Gastroesophageal sphincter (tissue), 4 donors: ENCODE measurements at regions not wholly inside any gene's neighbourhood (a gene's known extent, or its start where the extent isn't known, plus 50 kb on each side); places are given as distances from the start of the nearest gene placed in this dataset.

Source experiments
- ATAC-seq: fragments of 150-250 bp; one replicate; pipeline ENCODE4 v1.9.1; 2016; ENCODE audit warnings: mild to moderate bottlenecking, moderate library complexity
- H3K27ac ChIP-seq, 4 donors: fragments of 200-600 bp; sonication (generic) in 3 of 4; 1 replicate in 3 of 4; 2 replicates in 1 of 4; pipeline ENCODE4 v1.5.1; 2016 to 2019
- H3K27me3 ChIP-seq: fragments of 200-600 bp; sonication (generic); one replicate; pipeline ENCODE4 v1.5.1; 2019
- H3K36me3 ChIP-seq, 2 donors: fragments of 200-600 bp; sonication (generic); one replicate each; pipeline ENCODE4 v1.5.1; 2019; ENCODE audit warnings: control low read depth in 1 of 2
- H3K4me1 ChIP-seq, 3 donors: fragments of 200-600 bp; sonication (generic); 1 replicate in 2 of 3; 2 replicates in 1 of 3; pipeline ENCODE4 v1.5.1; 2016 to 2019; ENCODE audit warnings: control low read depth in 2 of 3
- H3K4me3 ChIP-seq, 2 donors: fragments of 200-600 bp; sonication (generic); one replicate each; pipeline ENCODE4 v1.5.1; 2019; ENCODE audit warnings: mild to moderate bottlenecking in 1 of 2, moderate library complexity in 1 of 2
- H3K9me3 ChIP-seq, 3 donors: fragments of 200-600 bp; sonication (generic); one replicate each; pipeline ENCODE4 v1.5.1; 2017 to 2019; ENCODE audit warnings: control low read depth in 2 of 3
- EP300 ChIP-seq: sonication (generic); formaldehyde crosslinking; IDR thresholded peaks from one replicate; pipeline ENCODE4 v1.6.1; 2017; ENCODE audit warnings: antibody characterized with exemption, mild to moderate bottlenecking
- POLR2A ChIP-seq, 2 donors: fragments of 450-650 bp; IDR thresholded peaks; one replicate each; pipeline ENCODE4 v1.6.1; 2017; ENCODE audit warnings: antibody characterized with exemption in 2 of 2, mild to moderate bottlenecking in 2 of 2, moderate library complexity in 1 of 2
- POLR2AphosphoS5 ChIP-seq: sonication (generic); formaldehyde crosslinking; IDR thresholded peaks from one replicate; pipeline ENCODE4 v1.6.1; 2017; ENCODE audit warnings: antibody characterized with exemption
- WGBS, 2 donors: methylation state at CpG; one replicate each; pipeline ENCODE4 v1.1.5; 2018; ENCODE audit warnings: low coverage in 1 of 2; 5-methylcytosine and 5-hydroxymethylcytosine counted together
- TF ChIP-seq, protein P1 (sequence below), 4 experiments: fragments of 200-600 bp in 2 of 4; fragments of 450-650 bp in 2 of 4; sonication (generic) in 1 of 4; IDR thresholded peaks; one replicate each; pipeline ENCODE4 v1.5.1; 2017 to 2019; ENCODE audit warnings: antibody characterized with exemption in 4 of 4, mild to moderate bottlenecking in 2 of 4, moderate library complexity in 2 of 4

DNA sequence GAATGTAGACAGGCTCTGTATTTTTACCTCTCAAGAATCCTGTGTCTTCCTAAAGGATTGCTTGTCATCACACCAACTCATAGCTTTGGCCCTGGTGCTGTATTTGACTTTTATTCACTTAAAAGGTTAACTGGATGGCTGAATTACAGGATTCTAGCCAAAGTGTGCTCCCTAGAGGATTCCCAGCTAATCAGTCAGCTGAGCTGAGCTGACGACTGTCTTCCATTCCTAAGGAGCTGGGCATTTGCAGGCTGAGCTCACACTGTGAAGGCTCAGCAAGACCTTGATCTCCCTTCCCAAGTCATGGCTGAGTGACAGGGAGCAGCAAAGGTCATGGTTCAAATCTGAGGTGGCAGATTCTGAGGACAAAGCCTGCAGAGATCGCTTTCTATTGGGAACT lies 59.0 kb upstream of the PALM2AKAP2 start:
- no peaks in the 10 kb centered on the region for H3K36me3 ChIP-seq
- H3K4me1 ChIP-seq, result no peaks in the 10 kb centered on the region
- H3K27me3 ChIP-seq, result no peaks in the 10 kb centered on the region
- ATAC-seq, result no peak
- H3K4me3 ChIP-seq, result no peak overlapping the region
- WGBS, 2 donors, result 71 to 83% methylated on average over 1 to 2 of the region's 2 CpGs
- no peak overlapping the region for H3K27ac ChIP-seq
- no peak for TF ChIP-seq EP300
- no peak for TF ChIP-seq POLR2AphosphoS5
- TF ChIP-seq, protein P1, sequence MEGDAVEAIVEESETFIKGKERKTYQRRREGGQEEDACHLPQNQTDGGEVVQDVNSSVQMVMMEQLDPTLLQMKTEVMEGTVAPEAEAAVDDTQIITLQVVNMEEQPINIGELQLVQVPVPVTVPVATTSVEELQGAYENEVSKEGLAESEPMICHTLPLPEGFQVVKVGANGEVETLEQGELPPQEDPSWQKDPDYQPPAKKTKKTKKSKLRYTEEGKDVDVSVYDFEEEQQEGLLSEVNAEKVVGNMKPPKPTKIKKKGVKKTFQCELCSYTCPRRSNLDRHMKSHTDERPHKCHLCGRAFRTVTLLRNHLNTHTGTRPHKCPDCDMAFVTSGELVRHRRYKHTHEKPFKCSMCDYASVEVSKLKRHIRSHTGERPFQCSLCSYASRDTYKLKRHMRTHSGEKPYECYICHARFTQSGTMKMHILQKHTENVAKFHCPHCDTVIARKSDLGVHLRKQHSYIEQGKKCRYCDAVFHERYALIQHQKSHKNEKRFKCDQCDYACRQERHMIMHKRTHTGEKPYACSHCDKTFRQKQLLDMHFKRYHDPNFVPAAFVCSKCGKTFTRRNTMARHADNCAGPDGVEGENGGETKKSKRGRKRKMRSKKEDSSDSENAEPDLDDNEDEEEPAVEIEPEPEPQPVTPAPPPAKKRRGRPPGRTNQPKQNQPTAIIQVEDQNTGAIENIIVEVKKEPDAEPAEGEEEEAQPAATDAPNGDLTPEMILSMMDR (IDR thresholded peaks at IDR 0.05), result no peak
- TF ChIP-seq POLR2A (IDR thresholded peaks at IDR 0.05), result no peak
- no peaks in the 10 kb centered on the region for H3K9me3 ChIP-seq

DNA sequence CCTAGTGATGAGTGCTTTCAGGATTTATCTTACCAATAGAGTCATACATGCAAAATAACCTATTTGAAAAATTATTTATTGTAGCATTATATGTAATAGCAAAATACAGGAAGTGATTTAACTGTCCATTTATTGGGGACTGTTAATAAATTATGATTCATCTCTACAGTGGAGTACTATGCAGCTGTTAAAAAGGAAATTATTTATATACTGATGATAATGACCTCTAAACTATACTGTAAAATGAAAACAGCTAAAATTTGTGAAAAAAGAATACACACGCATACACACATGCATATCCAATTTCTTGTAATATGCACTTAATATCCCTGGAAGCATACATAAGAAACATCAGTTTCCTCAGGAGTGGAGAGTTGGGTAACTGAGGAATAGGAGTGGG lies 58.0 kb upstream of the PALM2AKAP2 start:
- H3K27ac ChIP-seq, result no peak overlapping the region
- 92 to 93% methylated on average over 1 of the region's 1 CpG for WGBS, 2 donors
- no peaks in the 10 kb centered on the region for H3K4me1 ChIP-seq
- ATAC-seq, result no peak
- TF ChIP-seq POLR2A (IDR thresholded peaks at IDR 0.05) (no peak), EP300 (no peak), POLR2AphosphoS5 (no peak)
- TF ChIP-seq, protein P1 (IDR thresholded peaks at IDR 0.05), result no peak
- H3K27me3 ChIP-seq, result no peaks in the 10 kb centered on the region
- H3K4me3 ChIP-seq, result no peak overlapping the region
- no peaks in the 10 kb centered on the region for H3K36me3 ChIP-seq
- H3K9me3 ChIP-seq, result no peaks in the 10 kb centered on the region

DNA sequence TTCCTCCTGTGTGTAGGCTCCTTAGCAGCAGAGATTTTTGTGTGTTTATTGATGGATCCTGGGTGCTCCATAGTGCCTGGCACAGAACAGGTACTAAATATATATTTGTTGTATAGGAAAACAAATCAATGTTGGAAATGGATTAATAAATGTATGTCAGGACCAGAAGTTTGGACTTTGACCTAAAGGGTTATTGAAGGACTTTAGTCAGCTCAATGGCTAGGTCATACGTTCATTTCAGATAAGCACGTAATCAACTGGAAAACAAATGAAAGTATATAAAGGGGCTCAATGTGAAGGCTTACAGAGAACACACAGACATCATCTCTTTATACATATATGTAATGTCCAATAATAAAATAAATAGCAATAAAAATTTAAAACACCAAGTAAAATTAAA lies 56.2 kb upstream of the PALM2AKAP2 start:
- H3K27ac ChIP-seq, result no peak overlapping the region
- WGBS, 2 donors, result 62 to 72% methylated on average over 2 of the region's 2 CpGs
- no peak for ATAC-seq
- H3K9me3 ChIP-seq, result no peaks in the 10 kb centered on the region
- TF ChIP-seq, protein P1 (IDR thresholded peaks at IDR 0.05), result no peak
- no peak for TF ChIP-seq POLR2A (IDR thresholded peaks at IDR 0.05)
- TF ChIP-seq POLR2AphosphoS5, result no peak
- no peaks in the 10 kb centered on the region for H3K36me3 ChIP-seq
- no peak overlapping the region for H3K4me3 ChIP-seq
- H3K27me3 ChIP-seq, result no peaks in the 10 kb centered on the region
- H3K4me1 ChIP-seq, result no peaks in the 10 kb centered on the region

DNA sequence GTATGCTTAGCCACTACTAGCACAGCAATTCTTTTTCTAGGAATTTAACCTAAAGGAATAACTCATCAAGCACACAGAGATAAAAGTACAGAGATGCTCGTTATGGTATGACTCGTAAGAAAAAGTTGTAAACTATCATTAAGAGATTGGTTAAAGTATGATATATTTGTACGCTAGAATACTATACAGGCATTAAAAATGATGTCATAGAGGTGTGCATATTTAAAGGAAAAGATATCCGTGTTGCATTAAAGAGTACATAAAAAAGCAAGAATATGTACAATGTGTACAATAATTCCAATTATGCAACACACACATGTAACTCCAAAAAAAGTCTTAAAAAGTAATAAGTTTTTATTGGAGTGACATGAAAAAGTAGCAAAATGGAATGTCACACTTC lies 54.5 kb upstream of the PALM2AKAP2 start:
- ATAC-seq, result no peak
- no peaks in the 10 kb centered on the region for H3K27me3 ChIP-seq
- WGBS, 2 donors, result 76 to 85% methylated on average over 4 of the region's 4 CpGs
- no peaks in the 10 kb centered on the region for H3K9me3 ChIP-seq
- H3K4me3 ChIP-seq, result no peak overlapping the region
- H3K4me1 ChIP-seq, result no peaks in the 10 kb centered on the region
- no peak for TF ChIP-seq EP300
- no peak for TF ChIP-seq POLR2A (IDR thresholded peaks at IDR 0.05)
- H3K27ac ChIP-seq, result no peak overlapping the region
- H3K36me3 ChIP-seq, result no peaks in the 10 kb centered on the region

DNA sequence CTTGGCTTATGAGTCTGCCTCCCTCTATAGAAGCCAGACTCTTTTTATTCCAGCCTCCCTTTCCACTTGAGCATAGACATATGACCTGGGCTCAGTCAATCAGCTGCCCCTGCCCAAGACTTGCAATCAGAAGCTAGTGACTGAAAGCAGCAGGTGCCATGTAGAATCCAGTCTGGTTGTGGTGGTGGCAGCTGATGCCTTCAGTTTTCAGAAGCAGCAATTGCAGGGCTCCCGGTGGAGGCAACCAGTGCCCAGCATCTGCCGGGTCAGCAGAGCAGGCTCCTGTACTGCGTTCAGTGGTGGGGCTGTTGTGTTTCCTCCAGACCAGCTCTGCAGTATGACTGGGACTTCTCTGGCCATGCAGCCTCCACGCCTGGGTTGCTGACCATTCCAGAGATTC lies 53.9 kb upstream of the PALM2AKAP2 start:
- H3K27me3 ChIP-seq, result no peaks in the 10 kb centered on the region
- WGBS, 2 donors, result 75 to 86% methylated on average over 2 of the region's 4 CpGs
- no peak overlapping the region for H3K27ac ChIP-seq
- no peak overlapping the region for H3K4me3 ChIP-seq
- ATAC-seq, result no peak
- TF ChIP-seq, protein P1 (IDR thresholded peaks at IDR 0.05), result no peak
- TF ChIP-seq POLR2AphosphoS5 (no peak), POLR2A (IDR thresholded peaks at IDR 0.05) (no peak), EP300 (no peak)
- H3K4me1 ChIP-seq, result no peaks in the 10 kb centered on the region
- H3K9me3 ChIP-seq, result no peaks in the 10 kb centered on the region
- H3K36me3 ChIP-seq, result no peaks in the 10 kb centered on the region
